ENCODE measurements at regions not wholly inside any gene's neighbourhood (a gene's known extent, or its start where the extent isn't known, plus 50 kb on each side); places are given as distances from the start of the nearest gene placed in this dataset.

GRCh38 chr6:170097505-170098427, 193.1 kb downstream of the DLL1 start:
- H3K27me3 ChIP-seq (ENCODE audit: insufficient read depth, insufficient read length) = no peaks in the 10 kb centered on the region
- H3K36me3 ChIP-seq (ENCODE audit: insufficient read depth, insufficient read length, low read length) = no peaks in the 10 kb centered on the region
- TF ChIP-seq YY1 (IDR thresholded peaks at IDR 0.05; ENCODE audit: insufficient read depth, insufficient read length) (no peak), SUZ12 (IDR thresholded peaks at IDR 0.05; ENCODE audit: extremely low read depth, insufficient read depth, insufficient read length) (no peak), ZNF274 (IDR thresholded peaks at IDR 0.05; ENCODE audit: low read depth, low read length) (no peak)
- peaks cover 7% of the 10 kb centered on the region for H3K4me1 ChIP-seq (ENCODE audit: insufficient read depth, insufficient read length)
- no peak overlapping the region for H3K9ac ChIP-seq (ENCODE audit: insufficient read length, low read depth)
- H3K9me3 ChIP-seq (ENCODE audit: insufficient read depth, low read length) = no peaks in the 10 kb centered on the region; the same call in 1 of the 2 replicates
- no peak for DNase-seq (ENCODE audit: low read depth, low spot score)
- H3K4me3 ChIP-seq (ENCODE audit: insufficient read length, low read depth) = no peak overlapping the region

GRCh38 chr6:170096803-170097504, 193.9 kb downstream of the DLL1 start:
- Histone ChIP-seq H3K27me3 (ENCODE audit: insufficient read depth, insufficient read length) (no peaks in the 10 kb centered on the region), H3K4me1 (ENCODE audit: insufficient read depth, insufficient read length) (peaks cover 7% of the 10 kb centered on the region), H3K9me3 (ENCODE audit: insufficient read depth, low read length) (no peaks in the 10 kb centered on the region; the same call in 1 of the 2 replicates), H3K4me3 (ENCODE audit: insufficient read length, low read depth) (no peak overlapping the region), H3K36me3 (ENCODE audit: insufficient read depth, insufficient read length, low read length) (no peaks in the 10 kb centered on the region), H3K9ac (ENCODE audit: insufficient read length, low read depth) (no peak overlapping the region)
- DNase-seq (ENCODE audit: low read depth, low spot score) = no peak
- TF ChIP-seq ZNF274 (IDR thresholded peaks at IDR 0.05; ENCODE audit: low read depth, low read length) (no peak), SUZ12 (IDR thresholded peaks at IDR 0.05; ENCODE audit: extremely low read depth, insufficient read depth, insufficient read length) (no peak), YY1 (IDR thresholded peaks at IDR 0.05; ENCODE audit: insufficient read depth, insufficient read length) (no peak)

GRCh38 chr6:170096191-170096802, 194.6 kb downstream of the DLL1 start:
- DNase-seq (ENCODE audit: low read depth, low spot score) = no peak
- Histone ChIP-seq H3K9ac (ENCODE audit: insufficient read length, low read depth) (no peak overlapping the region), H3K27me3 (ENCODE audit: insufficient read depth, insufficient read length) (no peaks in the 10 kb centered on the region)

GRCh38 chr6:170095273-170095981, 195.5 kb downstream of the DLL1 start:
- no peak overlapping the region for H3K4me3 ChIP-seq (ENCODE audit: insufficient read length, low read depth)
- H3K4me1 ChIP-seq (ENCODE audit: insufficient read depth, insufficient read length) = peaks cover 7% of the 10 kb centered on the region
- no peak overlapping the region for H3K9ac ChIP-seq (ENCODE audit: insufficient read length, low read depth)
- H3K36me3 ChIP-seq (ENCODE audit: insufficient read depth, insufficient read length, low read length) = no peaks in the 10 kb centered on the region
- TF ChIP-seq ZNF274 (IDR thresholded peaks at IDR 0.05; ENCODE audit: low read depth, low read length) (no peak), YY1 (IDR thresholded peaks at IDR 0.05; ENCODE audit: insufficient read depth, insufficient read length) (no peak), SUZ12 (IDR thresholded peaks at IDR 0.05; ENCODE audit: extremely low read depth, insufficient read depth, insufficient read length) (no peak)
- no peaks in the 10 kb centered on the region; the same call in 1 of the 2 replicates for H3K9me3 ChIP-seq (ENCODE audit: insufficient read depth, low read length)
- no peak for DNase-seq (ENCODE audit: low read depth, low spot score)
- H3K27me3 ChIP-seq (ENCODE audit: insufficient read depth, insufficient read length) = no peaks in the 10 kb centered on the region

More at GRCh38 chr6:170096191-170096802, 194.6 kb downstream of the DLL1 start:
- Histone ChIP-seq H3K4me3 (ENCODE audit: insufficient read length, low read depth) (no peak overlapping the region), H3K4me1 (ENCODE audit: insufficient read depth, insufficient read length) (peaks cover 7% of the 10 kb centered on the region), H3K9me3 (ENCODE audit: insufficient read depth, low read length) (no peaks in the 10 kb centered on the region; the same call in 1 of the 2 replicates), H3K36me3 (ENCODE audit: insufficient read depth, insufficient read length, low read length) (no peaks in the 10 kb centered on the region)
- TF ChIP-seq SUZ12 (IDR thresholded peaks at IDR 0.05; ENCODE audit: extremely low read depth, insufficient read depth, insufficient read length) (no peak), ZNF274 (IDR thresholded peaks at IDR 0.05; ENCODE audit: low read depth, low read length) (no peak), YY1 (IDR thresholded peaks at IDR 0.05; ENCODE audit: insufficient read depth, insufficient read length) (no peak)

GRCh38 chr6:170094686-170095272, 196.1 kb downstream of the DLL1 start:
- Histone ChIP-seq H3K4me1 (ENCODE audit: insufficient read depth, insufficient read length) (peaks cover 7% of the 10 kb centered on the region), H3K9ac (ENCODE audit: insufficient read length, low read depth) (no peak overlapping the region), H3K27me3 (ENCODE audit: insufficient read depth, insufficient read length) (no peaks in the 10 kb centered on the region), H3K36me3 (ENCODE audit: insufficient read depth, insufficient read length, low read length) (no peaks in the 10 kb centered on the region), H3K4me3 (ENCODE audit: insufficient read length, low read depth) (no peak overlapping the region), H3K9me3 (ENCODE audit: insufficient read depth, low read length) (no peaks in the 10 kb centered on the region)
- TF ChIP-seq YY1 (IDR thresholded peaks at IDR 0.05; ENCODE audit: insufficient read depth, insufficient read length) (no peak), ZNF274 (IDR thresholded peaks at IDR 0.05; ENCODE audit: low read depth, low read length) (no peak), SUZ12 (IDR thresholded peaks at IDR 0.05; ENCODE audit: extremely low read depth, insufficient read depth, insufficient read length) (no peak)
- no peak for DNase-seq (ENCODE audit: low read depth, low spot score)

Measured in NT2/D1 (cell line).